ENCODE measurements at regions not wholly inside any gene's neighbourhood (a gene's known extent, or its start where the extent isn't known, plus 50 kb on each side); places are given as distances from the start of the nearest gene placed in this dataset.
"Not testable (repeated sequence)": the region's sequence is repeated elsewhere in the genome, so short reads cannot be mapped to it uniquely, and the experiment has no call there.

- DNase-seq (ENCODE audit: low spot score), result no peak
These were observed 521.6 kb downstream of the EPHA3 start for GRCh38 chr3:89628856-89629670.

- no peak for DNase-seq (ENCODE audit: low spot score)
These were observed 527.7 kb downstream of the EPHA3 start for GRCh38 chr3:89635137-89635536.

GRCh38 chr3:89644716-89645115 lies 537.3 kb downstream of the EPHA3 start:
- DNase-seq (ENCODE audit: low spot score), result no peak

- no peak for DNase-seq (ENCODE audit: low spot score)
These were observed 542.0 kb downstream of the EPHA3 start for GRCh38 chr3:89649431-89649830.

- no peak for DNase-seq (ENCODE audit: low spot score)
These were observed 546.6 kb downstream of the EPHA3 start for GRCh38 chr3:89654031-89654430.

- DNase-seq (ENCODE audit: low spot score), result no peak
These were observed 549.0 kb downstream of the EPHA3 start for GRCh38 chr3:89656388-89656787.

GRCh38 chr3:89679686-89680085 lies 572.3 kb downstream of the EPHA3 start:
- DNase-seq (ENCODE audit: low spot score), result no peak

- no peak for DNase-seq (ENCODE audit: low spot score)
These were observed 575.1 kb downstream of the EPHA3 start for GRCh38 chr3:89682556-89682955.

- DNase-seq (ENCODE audit: low spot score), result no peak
These were observed 578.3 kb downstream of the EPHA3 start for GRCh38 chr3:89685731-89686130.

- DNase-seq (ENCODE audit: low spot score), result no peak
These were observed 583.2 kb downstream of the EPHA3 start for GRCh38 chr3:89690646-89691045.

- DNase-seq (ENCODE audit: low spot score), result no peak
These were observed 585.2 kb downstream of the EPHA3 start for GRCh38 chr3:89692601-89693000.

- DNase-seq (ENCODE audit: low spot score), result no peak
These were observed 590.0 kb downstream of the EPHA3 start for GRCh38 chr3:89697321-89697916.

GRCh38 chr3:89698208-89698830 lies 590.9 kb downstream of the EPHA3 start:
- DNase-seq (ENCODE audit: low spot score), result no peak

GRCh38 chr3:89699229-89699628 lies 591.8 kb downstream of the EPHA3 start:
- DNase-seq (ENCODE audit: low spot score), result no peak

- DNase-seq (ENCODE audit: low spot score), result no peak
These were observed 592.4 kb downstream of the EPHA3 start for GRCh38 chr3:89699771-89700170.

- no peak for DNase-seq (ENCODE audit: low spot score)
These were observed 595.0 kb downstream of the EPHA3 start for GRCh38 chr3:89702404-89702803.

- DNase-seq (ENCODE audit: low spot score), result no peak
These were observed 605.8 kb downstream of the EPHA3 start for GRCh38 chr3:89713196-89713595.

GRCh38 chr3:89714237-89714636 lies 606.8 kb downstream of the EPHA3 start:
- no peak for DNase-seq (ENCODE audit: low spot score)

- no peak for DNase-seq (ENCODE audit: low spot score)
These were observed 632.9 kb downstream of the EPHA3 start for GRCh38 chr3:89740080-89740880.

- no peak for DNase-seq (ENCODE audit: low spot score)
These were observed 633.4 kb downstream of the EPHA3 start for GRCh38 chr3:89740881-89741177.

GRCh38 chr3:89742546-89742945 lies 635.1 kb downstream of the EPHA3 start:
- no peak for DNase-seq (ENCODE audit: low spot score)

GRCh38 chr3:89747541-89748278 lies 640.3 kb downstream of the EPHA3 start:
- not testable (repeated sequence) for DNase-seq (ENCODE audit: low spot score)
